GM19452 (cell line): ENCODE measurements at regions not wholly inside any gene's neighbourhood (a gene's known extent, or its start where the extent isn't known, plus 50 kb on each side); places are given as distances from the start of the nearest gene placed in this dataset.

Experiments
- ATAC-seq: cut with Tn5 transposase; IDR thresholded peaks from one replicate; pipeline ENCODE4 v1.9.1; 2021; ENCODE audit not compliant: unreplicated experiment

DNA sequence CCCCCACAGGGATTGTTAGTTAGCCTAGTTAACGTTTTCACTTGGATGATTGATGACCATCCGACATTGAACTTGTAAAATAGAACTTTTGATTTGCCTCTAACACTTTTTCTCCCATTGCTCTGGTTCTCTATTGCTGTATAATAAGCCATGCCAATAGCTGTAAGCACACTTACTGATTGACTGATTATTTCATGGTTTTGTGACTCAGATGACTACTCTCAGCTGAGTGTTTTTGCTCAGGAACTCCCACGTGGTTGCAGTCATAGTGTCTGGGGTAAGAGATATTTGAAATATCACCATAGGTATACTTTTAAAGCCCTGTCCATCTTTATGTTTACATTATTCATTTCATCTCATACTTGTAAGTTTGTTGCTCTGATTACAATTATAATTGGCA, 1285.5 kb downstream of the STIM2 start:
- ATAC-seq: no peak

DNA sequence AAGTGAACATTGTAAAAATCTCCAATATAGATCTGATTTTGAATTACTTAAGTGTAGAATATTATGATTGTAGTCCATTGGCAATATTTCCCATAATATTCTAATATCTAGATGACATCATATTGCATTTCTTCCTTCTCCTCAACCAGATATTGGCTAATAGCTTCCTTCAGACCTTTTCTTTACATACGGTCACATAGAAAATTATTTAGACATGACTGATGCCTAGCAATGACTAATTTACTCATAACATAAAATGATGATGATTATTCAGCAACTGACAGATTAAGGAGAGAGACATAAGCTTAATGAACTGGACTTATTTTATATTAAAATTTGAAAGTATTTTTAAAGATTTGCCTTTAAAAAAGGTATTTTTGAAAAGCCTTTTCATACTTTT, 1287.6 kb downstream of the STIM2 start:
- no peak for ATAC-seq

DNA sequence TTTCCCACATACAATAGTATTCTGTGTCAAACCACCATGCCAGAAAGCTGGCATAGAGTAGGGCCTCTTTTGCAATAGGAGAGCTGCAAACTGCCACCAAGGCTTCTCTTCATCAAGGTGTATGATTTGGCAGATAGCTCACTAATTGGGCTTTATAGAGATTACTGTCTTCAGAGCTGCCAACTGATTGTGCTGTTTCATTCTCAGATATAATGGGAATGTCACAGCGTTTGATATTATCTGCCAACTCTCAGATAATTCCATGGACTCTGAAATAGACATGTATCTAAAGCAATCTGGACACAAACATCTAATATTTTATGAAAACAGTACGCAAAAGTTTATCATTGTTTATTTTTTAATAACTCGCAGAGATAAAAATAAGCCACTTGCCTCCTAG, 1289.1 kb downstream of the STIM2 start:
- no peak for ATAC-seq

DNA sequence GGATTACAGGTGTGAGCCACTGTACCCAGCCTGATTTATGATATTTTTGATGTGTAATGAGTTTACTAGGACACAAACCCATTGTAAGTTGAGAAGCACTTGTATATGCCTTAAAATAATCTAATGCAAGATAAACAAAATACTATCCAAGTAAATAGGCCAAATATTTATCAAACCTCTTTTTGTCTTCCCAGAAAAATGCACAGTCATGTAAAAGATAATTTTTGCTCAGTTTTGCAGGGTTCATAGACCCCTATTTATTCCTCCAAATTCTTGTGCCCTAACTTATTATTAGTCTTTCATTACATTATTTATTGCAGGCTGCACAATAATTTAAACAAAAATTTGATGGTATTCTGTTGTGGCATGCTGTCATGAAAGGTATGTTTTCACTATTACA, 1290.7 kb downstream of the STIM2 start:
- ATAC-seq: no peak

DNA sequence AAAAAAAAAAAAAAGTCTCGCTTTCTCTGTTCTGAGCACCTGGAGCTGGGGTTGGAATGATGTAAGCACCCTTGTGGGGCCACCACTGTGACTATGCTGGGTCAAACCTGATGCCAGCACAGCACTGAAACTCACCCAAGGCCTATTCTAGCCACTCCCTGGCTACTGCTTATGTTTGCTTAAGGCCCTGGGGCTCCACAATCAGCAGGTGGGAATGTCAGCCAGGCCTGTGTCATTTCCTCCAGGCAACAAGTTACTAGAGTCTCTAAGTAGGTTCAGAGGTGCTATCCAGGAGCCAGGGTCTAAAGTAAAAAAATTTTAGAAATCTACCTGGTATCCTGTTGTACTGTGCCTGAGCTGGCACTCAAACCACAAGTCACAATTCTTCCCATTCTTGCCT, 1306.8 kb downstream of the STIM2 start:
- no peak for ATAC-seq

DNA sequence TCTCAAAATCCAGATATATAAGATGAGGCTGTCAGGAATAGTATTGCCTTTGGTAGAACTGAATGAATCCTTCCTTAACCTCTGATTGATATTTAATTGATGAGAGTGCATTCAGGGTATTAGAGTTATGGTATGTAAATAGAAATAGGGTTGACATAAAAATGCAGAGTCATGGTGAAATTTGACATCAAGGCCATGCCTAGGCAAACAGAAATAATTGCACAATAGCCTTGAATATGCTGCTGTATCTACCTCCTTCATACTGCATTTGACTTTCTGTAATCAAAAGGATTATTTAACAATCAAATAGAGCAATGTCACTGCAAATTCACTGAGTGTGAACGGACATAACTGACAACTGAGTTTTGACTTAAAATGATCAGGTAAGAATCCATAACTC, 1316.3 kb downstream of the STIM2 start:
- ATAC-seq: no peak

DNA sequence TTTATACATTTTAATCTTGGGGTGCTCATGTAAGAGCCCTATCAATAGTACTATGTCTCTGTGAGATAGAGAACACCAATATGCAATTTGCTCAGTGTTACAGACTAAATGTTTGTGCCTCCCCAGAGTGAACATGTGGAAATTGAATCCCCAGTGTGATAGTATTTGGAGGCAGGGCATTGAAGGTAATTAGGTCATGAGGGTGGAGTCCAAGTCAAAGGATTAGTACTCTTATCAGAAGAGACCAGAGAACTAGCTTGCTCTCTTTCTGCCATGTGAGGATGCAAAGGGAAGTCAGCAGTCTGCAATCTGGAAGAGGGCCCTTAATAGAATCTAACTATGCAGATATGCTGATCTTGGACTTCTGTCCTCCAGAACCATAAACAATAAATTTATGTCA, 1317.0 kb downstream of the STIM2 start:
- ATAC-seq: no peak

DNA sequence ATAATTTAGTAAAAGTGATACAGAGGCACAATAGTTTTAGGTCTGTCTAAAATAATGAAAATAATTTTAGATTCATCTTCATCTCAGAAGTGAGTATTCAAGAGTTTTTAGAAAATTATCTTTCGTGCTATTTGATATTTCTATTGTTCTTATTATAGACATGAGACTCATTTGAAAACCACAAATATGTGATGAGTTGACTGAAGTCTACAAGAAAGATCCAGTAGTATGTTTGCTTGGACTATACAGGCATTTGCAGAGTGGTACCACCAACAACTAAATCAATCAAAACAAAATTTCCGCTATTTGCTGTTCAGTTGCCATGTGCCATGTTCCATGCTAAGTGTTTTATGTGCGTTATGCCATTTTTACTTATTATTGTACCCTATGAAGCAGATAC, 1318.5 kb downstream of the STIM2 start:
- no peak for ATAC-seq

DNA sequence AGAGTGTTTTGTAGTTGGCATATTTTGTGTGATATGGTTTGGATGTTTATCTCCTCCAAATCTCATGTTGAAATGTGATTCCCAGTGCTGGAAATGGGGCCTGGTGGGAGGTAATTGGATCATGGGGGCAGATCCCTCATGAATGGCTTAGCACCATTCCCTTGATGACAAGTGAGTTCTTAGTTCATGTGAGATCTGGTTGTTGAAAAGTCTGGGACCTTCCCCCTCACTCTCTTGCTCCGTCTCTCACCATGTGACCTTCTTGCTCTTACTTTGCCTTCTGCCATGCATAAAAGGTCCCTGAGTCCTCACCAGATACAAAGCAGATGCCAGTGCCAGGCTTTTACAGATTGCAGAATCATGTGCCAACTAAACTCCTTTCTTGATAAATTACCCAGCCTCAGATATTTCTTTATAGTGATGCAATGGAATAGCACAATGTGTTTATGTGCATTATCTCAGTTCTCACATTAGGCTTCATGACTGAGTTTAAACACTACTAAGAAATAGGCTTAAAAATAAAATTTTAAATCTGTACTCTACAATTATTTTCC, 1348.8 kb downstream of the STIM2 start:
- no peak for ATAC-seq

DNA sequence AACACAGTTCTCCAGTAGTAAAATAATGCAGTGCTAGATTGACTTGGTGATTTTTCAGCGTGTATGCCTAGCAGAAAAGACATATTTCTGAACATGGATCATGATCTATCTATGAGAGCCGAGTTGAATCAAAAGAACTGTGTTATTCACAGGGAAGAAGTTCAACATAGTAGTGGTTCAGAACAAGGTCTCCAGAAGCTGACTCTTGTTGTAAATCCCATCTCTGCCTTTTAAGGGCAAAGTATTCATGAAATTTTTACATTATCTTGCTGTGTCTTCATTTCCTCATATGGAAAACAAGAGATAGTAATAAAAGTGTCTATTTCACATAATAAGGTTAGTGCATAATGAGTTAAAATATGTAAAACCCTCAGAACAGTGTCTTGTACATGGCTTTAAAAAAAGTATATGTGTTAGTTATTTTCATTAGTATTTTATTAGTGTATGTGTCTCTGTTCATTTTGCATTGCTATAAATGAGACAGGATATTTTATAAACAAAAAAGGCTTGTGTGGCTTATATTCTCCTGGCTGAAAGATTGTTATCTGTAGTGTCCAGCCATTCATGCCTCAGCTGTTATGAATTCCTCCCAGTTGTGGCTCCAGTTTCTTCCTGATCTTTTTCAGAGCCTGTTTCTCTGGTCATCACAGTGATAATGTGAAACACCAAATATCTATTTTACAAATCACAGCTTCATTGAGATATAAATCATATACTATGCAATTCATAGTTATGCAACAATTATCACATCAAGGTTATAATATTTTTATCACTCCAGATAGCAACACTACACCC, 1351.2 kb downstream of the STIM2 start:
- ATAC-seq: no peak

DNA sequence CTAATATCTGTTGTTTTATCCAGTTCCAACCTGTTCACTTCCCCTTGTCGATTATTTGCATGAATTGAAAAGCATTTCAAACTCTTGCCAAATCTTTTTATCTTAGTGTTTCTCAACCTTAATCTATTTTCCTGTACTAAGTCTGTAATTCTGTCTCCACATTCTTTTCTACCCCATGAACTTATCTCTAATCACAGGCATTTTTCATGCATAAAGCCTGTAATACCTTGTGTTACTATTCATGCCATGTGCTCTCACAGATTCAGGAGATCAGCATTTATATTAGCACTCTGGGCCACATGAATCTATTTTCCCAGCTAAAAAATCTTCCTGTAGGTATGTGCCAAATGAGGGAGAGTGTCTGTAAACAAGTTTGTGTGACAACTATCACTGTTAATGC, 1360.9 kb downstream of the STIM2 start:
- ATAC-seq: no peak

DNA sequence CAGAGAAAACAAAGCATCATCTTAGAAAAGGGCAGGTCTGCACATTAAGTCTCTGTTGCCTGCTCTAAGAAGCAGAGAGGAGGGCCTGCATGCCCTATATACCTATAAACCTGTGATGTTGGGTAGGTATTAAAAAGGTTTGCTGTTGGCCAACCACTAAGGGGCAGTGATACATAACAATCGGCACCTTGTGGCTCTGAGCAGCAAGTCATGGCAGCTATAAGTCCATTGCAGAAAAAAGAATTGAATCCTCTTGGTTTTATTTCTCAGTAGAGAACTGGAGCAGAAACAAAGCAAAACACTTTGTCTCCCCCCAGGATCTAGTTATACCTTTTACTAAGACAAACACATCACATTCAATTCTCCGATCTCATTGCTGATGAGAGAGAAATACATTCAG, 1364.4 kb downstream of the STIM2 start:
- ATAC-seq: no peak

DNA sequence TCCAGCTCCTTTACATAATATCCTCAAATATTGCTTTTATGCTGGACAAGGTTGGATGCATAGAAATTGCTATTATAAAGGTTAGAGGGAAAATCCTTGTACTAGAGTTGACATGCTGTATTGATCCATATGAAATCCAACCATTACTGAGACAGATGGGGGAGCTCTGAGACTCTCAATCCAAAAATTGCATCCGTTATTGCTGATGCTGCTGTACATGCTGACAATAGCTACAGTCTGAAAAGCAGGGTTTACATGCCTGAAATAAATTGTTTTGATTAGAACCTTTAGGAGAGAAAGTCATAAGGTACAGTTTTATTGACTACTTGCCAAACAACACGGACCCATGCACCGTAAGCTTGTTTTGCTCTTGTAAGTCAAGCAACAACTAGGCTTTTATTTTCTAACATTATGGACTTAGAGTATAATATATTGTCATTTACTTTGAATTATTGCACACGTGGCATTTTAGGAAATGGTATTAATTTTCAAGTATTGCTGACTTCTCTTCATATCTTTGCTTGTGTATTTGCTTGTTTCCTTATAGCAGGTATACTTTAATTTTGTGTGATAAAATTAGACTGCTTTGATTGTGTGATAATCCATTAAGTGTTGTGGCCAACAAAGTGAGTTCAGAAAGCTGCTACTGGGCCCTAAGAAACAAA, 1365.2 kb downstream of the STIM2 start:
- ATAC-seq: no peak

DNA sequence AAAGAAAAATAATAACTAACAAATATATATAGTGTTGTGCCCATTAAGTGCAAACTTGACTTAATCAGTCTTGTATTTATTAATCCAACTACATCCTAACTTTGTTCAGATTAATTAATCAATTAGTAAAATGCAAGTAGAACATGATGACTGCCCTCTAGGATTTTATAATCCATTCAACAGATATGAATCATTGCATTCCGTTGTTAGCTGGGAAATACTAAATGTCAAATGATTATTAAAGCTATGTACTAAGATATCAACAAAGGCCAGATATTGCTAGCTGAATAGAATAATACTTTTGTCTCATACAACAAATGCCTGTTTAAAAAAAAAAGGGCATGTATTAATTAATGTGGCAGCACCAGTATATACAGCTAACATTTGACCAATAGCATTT, 1366.3 kb downstream of the STIM2 start:
- no peak for ATAC-seq

DNA sequence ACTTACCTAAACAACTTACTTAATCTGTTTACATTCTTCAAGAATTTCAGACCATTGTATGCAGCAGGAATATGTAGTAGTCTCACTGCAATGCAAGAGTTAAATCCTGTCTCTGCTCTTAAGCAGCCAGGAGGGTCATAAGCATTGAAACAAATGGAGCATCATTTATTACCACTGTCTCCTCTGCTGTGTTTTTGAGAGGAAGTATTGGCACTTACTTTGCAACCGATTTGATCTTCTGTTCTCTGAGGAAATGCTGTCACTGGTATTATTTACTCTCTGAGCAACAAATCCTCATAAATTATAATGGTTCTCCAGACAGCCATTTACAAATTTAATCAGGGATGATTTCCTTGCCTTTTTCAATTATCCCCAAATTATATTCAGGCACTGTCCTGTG, 1367.1 kb downstream of the STIM2 start:
- no peak for ATAC-seq

DNA sequence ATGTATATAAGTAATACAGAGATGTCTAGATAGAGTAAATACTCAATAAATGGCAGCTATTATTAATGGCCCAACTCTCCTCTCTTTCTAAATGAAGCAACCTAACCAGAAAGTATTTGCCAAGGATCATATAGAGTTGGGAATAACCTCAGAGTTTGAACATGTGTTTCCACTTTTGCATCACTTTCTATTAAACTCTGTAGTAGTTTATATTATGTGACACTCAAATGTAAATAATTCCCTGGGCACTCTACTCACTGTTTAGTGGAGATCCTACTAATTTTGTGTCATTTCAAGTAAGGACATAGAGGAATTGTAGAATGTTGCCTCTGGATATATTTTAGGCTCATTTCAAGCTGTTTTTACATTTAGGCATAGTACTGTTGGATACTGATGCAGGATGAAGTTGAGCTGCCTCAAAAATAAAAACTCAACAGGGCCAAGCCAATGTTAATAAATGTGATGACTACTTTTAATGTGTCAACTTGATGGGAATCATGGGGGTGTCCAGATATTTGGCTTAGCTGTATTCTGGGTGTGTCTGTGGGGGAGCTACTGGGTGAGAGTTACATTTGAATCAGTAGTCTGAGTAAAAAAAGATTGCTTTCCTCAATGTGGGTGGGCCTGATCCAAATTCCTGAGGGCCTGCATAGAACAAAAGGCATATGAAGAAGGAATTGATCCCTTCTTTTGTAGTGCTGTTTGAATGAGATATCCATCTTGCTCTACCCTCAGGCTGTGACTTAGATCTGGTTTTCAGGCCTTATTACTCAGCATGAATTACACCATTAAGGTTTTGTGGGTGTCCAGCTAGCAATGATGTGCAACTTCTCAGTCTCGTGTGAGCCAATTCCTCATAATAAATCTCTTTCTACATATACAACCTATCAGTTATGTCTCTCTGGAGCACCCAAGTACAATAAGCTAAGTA, 1368.2 kb downstream of the STIM2 start:
- ATAC-seq: no peak

DNA sequence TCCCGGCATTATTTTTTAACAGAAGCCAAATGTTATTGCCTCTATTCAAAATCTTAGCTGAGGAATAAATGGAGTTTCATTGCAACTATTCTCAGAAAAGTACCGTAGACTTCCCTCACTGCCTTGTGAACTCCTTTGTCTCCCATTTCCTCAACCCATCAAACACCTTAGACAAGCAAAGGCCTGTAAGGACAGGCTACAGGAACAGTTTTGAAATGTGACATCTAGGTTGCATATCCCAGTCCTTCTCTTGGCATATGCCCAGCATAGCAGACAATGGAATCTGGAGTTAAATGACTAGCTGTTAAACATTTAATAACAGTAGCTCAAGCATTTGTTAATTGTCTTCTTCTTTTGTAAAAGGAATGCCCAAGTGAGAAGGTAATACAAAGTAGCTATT, 1371.7 kb downstream of the STIM2 start:
- no peak for ATAC-seq

DNA sequence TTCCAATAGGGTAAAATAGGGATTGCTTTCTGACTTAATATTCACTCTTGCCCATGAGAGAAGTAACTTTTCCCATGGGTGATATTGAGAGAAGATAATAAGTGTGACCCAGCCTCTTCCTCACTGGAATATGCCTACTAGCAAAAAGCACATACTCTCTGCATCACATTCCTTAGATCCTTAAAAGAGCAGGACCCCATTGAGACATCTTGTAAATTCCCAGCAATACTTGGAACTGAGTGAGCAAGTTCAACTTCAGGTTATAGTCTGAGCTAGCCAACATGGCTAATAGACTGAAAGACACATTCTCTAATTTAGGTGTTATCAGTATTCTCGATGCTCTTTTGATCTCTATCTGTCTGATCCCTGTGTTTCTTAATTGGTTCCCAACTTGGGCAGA, 1372.3 kb downstream of the STIM2 start:
- no peak for ATAC-seq

DNA sequence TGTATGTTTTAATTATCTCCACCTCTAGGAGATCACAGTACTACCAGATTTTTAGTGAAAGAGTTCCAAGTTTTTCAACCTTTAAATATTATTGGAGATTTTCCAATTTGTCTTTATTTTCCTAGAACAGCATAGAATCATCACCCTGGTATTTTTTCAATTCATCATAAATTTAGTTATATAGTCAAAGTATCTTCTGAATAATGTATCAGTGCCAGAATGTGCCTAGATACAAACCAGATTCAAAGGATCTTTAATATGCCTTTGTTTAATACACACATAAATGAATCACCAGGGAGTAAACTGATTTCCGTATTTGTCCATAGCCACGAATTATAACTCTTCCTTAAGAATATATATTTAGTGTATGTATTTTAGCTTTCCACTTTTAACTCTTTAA, 1373.1 kb downstream of the STIM2 start:
- no peak for ATAC-seq

DNA sequence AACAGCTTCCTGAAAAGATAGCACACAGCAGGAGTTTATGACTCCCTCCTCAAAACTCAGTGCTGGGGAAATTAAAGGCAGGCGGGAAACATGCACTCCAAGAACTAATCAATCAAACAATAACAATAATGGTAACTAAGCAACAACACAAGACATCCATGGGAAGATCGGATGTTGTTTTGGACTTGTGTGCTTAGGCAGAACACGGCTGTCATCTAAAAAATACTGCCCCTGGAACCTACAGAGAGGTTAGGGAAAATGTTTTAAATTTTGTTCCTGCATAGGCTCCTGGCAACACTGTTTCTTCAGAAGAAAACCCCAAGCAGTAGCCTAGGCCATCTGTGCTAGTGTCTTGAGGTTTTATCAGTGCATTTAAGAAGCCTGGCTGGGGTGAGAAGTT, 1378.2 kb downstream of the STIM2 start:
- ATAC-seq: no peak

DNA sequence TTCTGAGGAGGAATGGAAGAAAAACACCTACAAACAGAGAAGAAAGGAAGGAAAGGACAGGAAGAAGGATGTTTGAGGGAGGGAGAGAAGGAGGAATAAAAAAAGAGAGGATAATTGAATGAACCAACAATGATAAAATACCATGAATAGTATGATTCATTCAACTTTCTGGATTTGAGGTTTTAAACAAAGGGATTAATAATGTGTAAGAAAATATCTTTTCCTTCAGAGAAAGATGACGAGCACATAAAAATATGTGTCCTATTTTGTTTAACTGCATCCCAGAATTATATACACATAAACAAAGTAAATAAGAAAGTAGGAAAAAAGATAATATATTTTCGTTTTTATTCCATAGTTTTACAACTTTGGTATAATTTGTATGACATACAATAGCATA, 1380.4 kb downstream of the STIM2 start:
- ATAC-seq: no peak
